ENCODE measurements at regions not wholly inside any gene's neighbourhood (a gene's known extent, or its start where the extent isn't known, plus 50 kb on each side); places are given as distances from the start of the nearest gene placed in this dataset.

- intact Hi-C loops (cut with micrococcal nuclease) (no loop called here), in situ Hi-C loops (cut with MboI) (no loop called here)
- H3K4me2 ChIP-seq (ENCODE audit: insufficient read depth, low read length): no peak overlapping the region
- ATAC-seq: no peak
- H3K9me3 ChIP-seq (replicated peaks; ENCODE audit: control insufficient read depth, insufficient read depth, low read depth, low read length): no peaks in the 10 kb centered on the region
- H3K36me3 ChIP-seq (ENCODE audit: control insufficient read depth, insufficient read depth, low read length): no peaks in the 10 kb centered on the region
- H3K79me2 ChIP-seq (ENCODE audit: control insufficient read depth, insufficient read depth, low read length): no peaks in the 10 kb centered on the region
- DNase-seq (ENCODE audit: extremely low read depth in 1 of 4, low spot score in 3 of 4): no peak
- H3K9ac ChIP-seq (ENCODE audit: insufficient read depth in 1 of 2, low read depth in 2 of 2, low read length in 2 of 2): no peak overlapping the region
- H3K4me1 ChIP-seq (replicated peaks in 1 of 2; ENCODE audit: control insufficient read depth in 2 of 2, insufficient read depth in 2 of 2, low read length in 2 of 2): peaks cover 0 to 6% of the 10 kb centered on the region in 2 experiments; a peak in 2 of 5 replicates
- H3K4me3 ChIP-seq: no peak overlapping the region
- TF ChIP-seq ZNF77 (CRISPR knock-in tag; IDR thresholded peaks at IDR 0.05): no peak
- TF ChIP-seq ZNF232 (CRISPR knock-in tag; IDR thresholded peaks at IDR 0.05): no peak
- no peak for TF ChIP-seq NFATC3 (IDR thresholded peaks at IDR 0.05)
- TF ChIP-seq, protein P1, sequence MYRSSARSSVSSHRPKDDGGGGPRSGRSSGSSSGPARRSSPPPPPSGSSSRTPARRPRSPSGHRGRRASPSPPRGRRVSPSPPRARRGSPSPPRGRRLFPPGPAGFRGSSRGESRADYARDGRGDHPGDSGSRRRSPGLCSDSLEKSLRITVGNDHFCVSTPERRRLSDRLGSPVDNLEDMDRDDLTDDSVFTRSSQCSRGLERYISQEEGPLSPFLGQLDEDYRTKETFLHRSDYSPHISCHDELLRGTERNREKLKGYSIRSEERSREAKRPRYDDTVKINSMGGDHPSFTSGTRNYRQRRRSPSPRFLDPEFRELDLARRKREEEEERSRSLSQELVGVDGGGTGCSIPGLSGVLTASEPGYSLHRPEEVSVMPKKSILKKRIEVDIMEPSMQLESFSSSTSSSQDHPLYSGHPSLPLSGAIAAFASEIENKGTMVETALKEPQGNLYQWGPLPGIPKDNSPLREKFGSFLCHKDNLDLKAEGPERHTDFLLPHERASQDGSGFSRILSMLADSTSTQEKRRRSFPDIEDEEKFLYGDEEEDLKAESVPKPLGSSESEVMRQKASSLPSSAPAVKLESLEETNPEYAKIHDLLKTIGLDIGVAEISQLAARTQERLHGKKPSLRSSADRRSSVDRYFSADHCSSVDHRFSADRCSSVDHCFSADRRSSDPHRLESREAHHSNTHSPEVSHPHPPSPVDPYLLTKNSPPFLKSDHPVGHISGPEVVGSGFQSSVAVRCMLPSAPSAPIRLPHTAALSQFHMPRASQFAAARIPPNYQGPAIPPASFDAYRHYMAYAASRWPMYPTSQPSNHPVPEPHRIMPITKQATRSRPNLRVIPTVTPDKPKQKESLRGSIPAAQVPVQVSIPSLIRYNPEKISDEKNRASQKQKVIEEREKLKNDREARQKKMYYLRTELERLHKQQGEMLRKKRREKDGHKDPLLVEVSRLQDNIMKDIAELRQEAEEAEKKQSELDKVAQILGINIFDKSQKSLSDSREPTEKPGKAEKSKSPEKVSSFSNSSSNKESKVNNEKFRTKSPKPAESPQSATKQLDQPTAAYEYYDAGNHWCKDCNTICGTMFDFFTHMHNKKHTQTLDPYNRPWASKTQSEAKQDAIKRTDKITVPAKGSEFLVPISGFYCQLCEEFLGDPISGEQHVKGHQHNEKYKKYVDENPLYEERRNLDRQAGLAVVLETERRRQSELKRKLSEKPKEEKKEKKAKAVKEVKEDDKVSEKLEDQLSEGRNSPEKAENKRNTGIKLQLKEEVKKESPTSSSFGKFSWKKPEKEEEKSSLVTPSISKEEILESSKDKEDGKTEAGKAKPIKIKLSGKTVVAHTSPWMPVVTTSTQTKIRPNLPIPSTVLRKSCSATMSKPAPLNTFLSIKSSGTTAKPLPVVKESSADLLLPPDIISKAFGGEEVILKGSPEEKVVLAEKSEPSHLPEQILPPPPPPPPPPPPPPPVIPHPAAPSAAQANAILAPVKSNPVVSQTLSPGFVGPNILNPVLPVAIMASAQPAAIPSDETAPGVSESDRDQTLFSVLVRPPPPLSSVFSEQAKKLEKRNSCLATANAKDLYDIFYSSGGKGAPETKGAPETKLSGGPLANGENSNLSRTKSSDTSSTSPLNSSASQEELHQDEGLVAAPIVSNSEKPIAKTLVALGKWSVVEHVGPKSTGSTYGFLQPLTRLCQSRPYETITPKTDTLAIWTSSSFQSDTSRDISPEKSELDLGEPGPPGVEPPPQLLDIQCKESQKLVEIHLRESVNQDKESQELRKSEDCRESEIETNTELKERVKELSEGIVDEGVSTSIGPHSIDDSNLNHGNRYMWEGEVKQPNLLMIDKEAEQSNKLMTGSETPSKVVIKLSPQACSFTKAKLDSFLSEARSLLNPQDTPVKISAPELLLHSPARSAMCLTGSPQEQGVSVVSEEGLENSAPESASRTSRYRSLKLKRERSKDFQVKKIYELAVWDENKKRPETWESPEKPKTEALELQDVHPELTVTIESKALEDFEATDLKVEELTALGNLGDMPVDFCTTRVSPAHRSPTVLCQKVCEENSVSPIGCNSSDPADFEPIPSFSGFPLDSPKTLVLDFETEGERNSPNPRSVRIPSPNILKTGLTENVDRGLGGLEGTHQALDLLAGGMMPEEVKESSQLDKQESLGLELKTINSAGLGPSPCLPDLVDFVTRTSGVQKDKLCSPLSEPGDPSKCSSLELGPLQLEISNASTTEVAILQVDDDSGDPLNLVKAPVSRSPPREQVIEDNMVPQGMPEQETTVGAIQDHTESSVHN (IDR thresholded peaks at IDR 0.05; ENCODE audit: borderline replicate concordance in 1 of 2, low read depth in 1 of 2): no peak
- TF ChIP-seq SUPT5H (IDR thresholded peaks at IDR 0.05): no peak
- no peak for TF ChIP-seq KLF6 (CRISPR knock-in tag; IDR thresholded peaks at IDR 0.05; ENCODE audit: borderline replicate concordance)
- no peak for TF ChIP-seq EWSR1 (IDR thresholded peaks at IDR 0.05; ENCODE audit: borderline replicate concordance, low read depth, partially characterized antibody)
- TF ChIP-seq BCL6 (CRISPR knock-in tag; IDR thresholded peaks at IDR 0.05): no peak
- TF ChIP-seq ZNF431 (CRISPR knock-in tag; IDR thresholded peaks at IDR 0.05): no peak
- no peak for TF ChIP-seq CBFA2T3 (IDR thresholded peaks at IDR 0.05)
- no peak for TF ChIP-seq CCNT2 (IDR thresholded peaks at IDR 0.05; ENCODE audit: borderline replicate concordance, extremely low read depth, insufficient read length, low read depth, low read length)
- TF ChIP-seq NEUROD1 (IDR thresholded peaks at IDR 0.05; ENCODE audit: borderline replicate concordance, low read depth, low read length, partially characterized antibody): no peak
- TF ChIP-seq ZNF146 (CRISPR knock-in tag; IDR thresholded peaks at IDR 0.05; ENCODE audit: unreplicated experiment): no peak
- TF ChIP-seq TCF7 (IDR thresholded peaks at IDR 0.05; ENCODE audit: borderline replicate concordance): no peak
- TF ChIP-seq ZNF354B (CRISPR knock-in tag; IDR thresholded peaks at IDR 0.05): no peak
- TF ChIP-seq POLR3G (IDR thresholded peaks at IDR 0.05; ENCODE audit: extremely low read depth, insufficient read length, insufficient replicate concordance): no peak
- no peaks in the 10 kb centered on the region for H4K20me1 ChIP-seq (replicated peaks; ENCODE audit: control insufficient read depth, insufficient read depth, low read length)
- H3K27ac ChIP-seq (ENCODE audit: extremely low read depth, low read depth, low read length): no peak overlapping the region
- ChIA-PET POLR2A (interaction anchor here (1.0 kb wide), 1 partner anchor 40 kb away, joined by 3 read pairs; no protein-coding TSS in a partner anchor), CTCF (ENCODE audit: low intra/inter-chr PET ratio) (no interaction called here)
- no peak for FAIRE-seq
- no peaks in the 10 kb centered on the region for H3K9me1 ChIP-seq (ENCODE audit: control insufficient read depth, insufficient read depth, low read length)
- 0% methylated on average over 5 of the region's 5 CpGs for WGBS (ENCODE audit: insufficient coverage, low coverage, missing lambda C conversion rate)
- peaks cover 3 to 32% of the 10 kb centered on the region in 2 experiments; a peak in 2 of 5 replicates for H3K27me3 ChIP-seq (ENCODE audit: control insufficient read depth in 2 of 2, insufficient read depth in 2 of 2, low read length in 2 of 2)
- BruUV-seq (replicated peaks): no TSS peak
- no peak overlapping the region for H2AFZ ChIP-seq (ENCODE audit: low read depth, low read length)
These were observed 181.0 kb downstream of the UACA start for GRCh38 chr15:70582143-70582945.
